Lower lobe of right lung (tissue), 2 donors: ENCODE measurements at regions not wholly inside any gene's neighbourhood (a gene's known extent, or its start where the extent isn't known, plus 50 kb on each side); places are given as distances from the start of the nearest gene placed in this dataset.

Experiments
- ATAC-seq, 2 donors: fragments of 200-7000 bp; cut with Tn5 transposase; one replicate each; pipeline ENCODE4 v1.9.1; 2020 to 2022; ENCODE audit warnings: mild to moderate bottlenecking in 2 of 2, moderate library complexity in 2 of 2
- DNase-seq: peaks from one replicate; pipeline ENCODE4 v3.0.0-alpha.2; 2020
- H3K27ac ChIP-seq: fragments of 200-600 bp; one replicate; pipeline ENCODE4 v1.8.0; 2022
- H3K27me3 ChIP-seq: fragments of 200-600 bp; one replicate; pipeline ENCODE4 v1.8.0; 2022; ENCODE audit warnings: low read depth
- H3K36me3 ChIP-seq: fragments of 200-600 bp; one replicate; pipeline ENCODE4 v1.8.0; 2022; ENCODE audit warnings: mild to moderate bottlenecking
- H3K4me1 ChIP-seq: fragments of 200-600 bp; one replicate; pipeline ENCODE4 v1.8.0; 2022
- H3K4me3 ChIP-seq: fragments of 200-600 bp; one replicate; pipeline ENCODE4 v1.8.0; 2022; ENCODE audit warnings: mild to moderate bottlenecking
- H3K9me3 ChIP-seq: fragments of 200-600 bp; one replicate; pipeline ENCODE4 v1.8.0; 2022
- CTCF ChIP-seq: fragments of 200-600 bp; IDR thresholded peaks from one replicate; pipeline ENCODE4 v1.8.0; 2022; ENCODE audit warnings: antibody characterized with exemption, mild to moderate bottlenecking
- intact Hi-C: fragments of 100-400 bp; cut with DNase I; formaldehyde crosslinking; loops from one replicate; pipeline ENCODE4 v1.11.0; 2022
- donor health status: DM: no; HTN: yes; CAD: no; lungs with severe emphysema.

- DNase-seq: no peak
- no peak overlapping the region for H3K4me3 ChIP-seq
- no peak for ATAC-seq
These were observed 128.2 kb upstream of the TMEM161B start for GRCh38 chr5:88396751-88397281.

DNA sequence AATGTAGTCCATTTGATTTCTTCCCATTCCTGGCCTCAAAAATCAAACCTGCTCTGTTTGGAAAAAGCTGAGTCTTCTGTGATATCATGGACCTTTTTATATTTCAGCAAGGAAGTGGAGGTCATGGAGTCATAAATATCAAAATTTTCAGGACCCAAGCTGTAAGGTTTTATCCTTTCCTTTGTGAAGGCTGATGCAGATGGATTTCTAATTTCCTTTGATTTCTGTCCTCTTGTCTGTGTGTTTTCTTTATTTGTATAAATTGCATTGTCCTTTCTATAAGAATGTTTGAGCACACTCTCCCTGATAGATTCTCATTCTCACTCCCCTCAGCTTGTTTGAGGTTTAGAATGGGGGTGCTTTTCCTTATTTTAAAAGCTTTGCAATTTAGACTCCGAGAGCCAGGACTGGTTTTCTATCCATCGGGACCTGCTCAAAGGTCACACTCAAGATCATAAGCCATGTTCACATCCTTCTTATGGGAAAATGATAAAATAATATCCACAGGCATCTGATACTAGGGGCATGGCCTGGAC, 127.4 kb upstream of the TMEM161B start:
- H3K9me3 ChIP-seq: no peaks in the 10 kb centered on the region
- no peak overlapping the region for H3K27ac ChIP-seq
- no peak overlapping the region for H3K4me3 ChIP-seq
- DNase-seq (no peak), ATAC-seq (no peak)
- H3K4me1 ChIP-seq: no peaks in the 10 kb centered on the region
- no peaks in the 10 kb centered on the region for H3K36me3 ChIP-seq
- no peak for TF ChIP-seq CTCF
- intact Hi-C loops: no loop called here
- H3K27me3 ChIP-seq: no peaks in the 10 kb centered on the region

More at GRCh38 chr5:88396751-88397281, 128.2 kb upstream of the TMEM161B start:
- TF ChIP-seq CTCF: no peak
- Histone ChIP-seq H3K36me3 (no peaks in the 10 kb centered on the region), H3K27ac (no peak overlapping the region), H3K4me1 (no peaks in the 10 kb centered on the region), H3K9me3 (no peaks in the 10 kb centered on the region), H3K27me3 (no peaks in the 10 kb centered on the region)
- intact Hi-C loops: no loop called here

DNA sequence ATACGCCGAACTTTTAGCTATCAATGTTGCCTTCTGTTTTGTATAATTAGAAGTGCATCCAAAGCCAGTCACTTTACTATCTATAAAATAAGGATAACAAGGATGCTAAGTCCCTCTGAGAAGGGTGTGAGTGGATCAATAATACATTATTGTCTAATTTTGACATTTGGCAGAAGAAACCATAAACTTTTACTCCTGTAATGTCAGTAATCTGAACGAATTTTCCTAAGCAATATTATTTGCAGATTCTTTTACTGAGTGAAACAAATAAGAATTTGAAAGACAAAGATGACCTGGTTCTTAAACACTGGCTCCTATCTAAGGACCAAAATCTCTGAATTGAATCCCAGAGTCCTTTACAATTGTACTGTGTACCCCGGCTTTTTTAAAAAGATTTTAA, 126.6 kb upstream of the TMEM161B start:
- no peak for TF ChIP-seq CTCF
- Histone ChIP-seq H3K27me3 (no peaks in the 10 kb centered on the region), H3K4me3 (no peak overlapping the region), H3K9me3 (no peaks in the 10 kb centered on the region), H3K36me3 (no peaks in the 10 kb centered on the region), H3K4me1 (no peaks in the 10 kb centered on the region), H3K27ac (no peak overlapping the region)
- intact Hi-C loops: no loop called here
- ATAC-seq (no peak), DNase-seq (no peak)

DNA sequence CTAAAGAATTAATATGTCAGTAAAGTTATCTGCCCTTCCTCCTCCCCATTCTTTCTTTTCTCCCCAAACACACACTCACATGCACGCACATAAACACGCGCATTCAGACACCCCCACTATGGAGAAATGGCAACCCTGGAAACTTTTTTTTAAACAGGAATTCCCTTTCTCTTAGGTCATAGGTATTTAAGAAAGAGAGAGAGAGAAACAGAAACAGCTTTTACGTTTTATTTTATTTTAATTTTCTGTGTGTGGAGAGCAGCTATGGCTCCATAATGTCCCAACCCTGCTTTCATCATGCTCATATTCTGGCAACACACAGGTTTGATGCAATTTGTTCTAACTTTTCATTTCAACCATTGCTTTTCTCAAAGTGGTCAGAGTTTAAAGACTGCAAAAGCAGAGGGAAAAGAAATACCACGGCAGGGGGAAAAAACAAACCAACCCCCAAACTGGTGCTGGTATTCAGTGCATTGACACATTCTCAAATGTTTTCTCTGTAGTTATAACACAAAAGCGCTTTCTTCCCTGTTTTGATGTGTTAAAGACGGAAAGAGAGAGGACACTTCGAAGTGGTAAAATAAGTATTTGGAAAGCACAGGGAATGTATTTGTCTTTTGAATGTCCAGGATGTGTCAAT, 126.0 kb upstream of the TMEM161B start:
- no peaks in the 10 kb centered on the region for H3K27me3 ChIP-seq
- no peak for TF ChIP-seq CTCF
- H3K36me3 ChIP-seq: no peaks in the 10 kb centered on the region
- DNase-seq: no peak
- no peaks in the 10 kb centered on the region for H3K4me1 ChIP-seq
- no peak overlapping the region for H3K4me3 ChIP-seq
- intact Hi-C loops: no loop called here
- H3K9me3 ChIP-seq: no peaks in the 10 kb centered on the region
- H3K27ac ChIP-seq: no peak overlapping the region
- no peak for ATAC-seq

DNA sequence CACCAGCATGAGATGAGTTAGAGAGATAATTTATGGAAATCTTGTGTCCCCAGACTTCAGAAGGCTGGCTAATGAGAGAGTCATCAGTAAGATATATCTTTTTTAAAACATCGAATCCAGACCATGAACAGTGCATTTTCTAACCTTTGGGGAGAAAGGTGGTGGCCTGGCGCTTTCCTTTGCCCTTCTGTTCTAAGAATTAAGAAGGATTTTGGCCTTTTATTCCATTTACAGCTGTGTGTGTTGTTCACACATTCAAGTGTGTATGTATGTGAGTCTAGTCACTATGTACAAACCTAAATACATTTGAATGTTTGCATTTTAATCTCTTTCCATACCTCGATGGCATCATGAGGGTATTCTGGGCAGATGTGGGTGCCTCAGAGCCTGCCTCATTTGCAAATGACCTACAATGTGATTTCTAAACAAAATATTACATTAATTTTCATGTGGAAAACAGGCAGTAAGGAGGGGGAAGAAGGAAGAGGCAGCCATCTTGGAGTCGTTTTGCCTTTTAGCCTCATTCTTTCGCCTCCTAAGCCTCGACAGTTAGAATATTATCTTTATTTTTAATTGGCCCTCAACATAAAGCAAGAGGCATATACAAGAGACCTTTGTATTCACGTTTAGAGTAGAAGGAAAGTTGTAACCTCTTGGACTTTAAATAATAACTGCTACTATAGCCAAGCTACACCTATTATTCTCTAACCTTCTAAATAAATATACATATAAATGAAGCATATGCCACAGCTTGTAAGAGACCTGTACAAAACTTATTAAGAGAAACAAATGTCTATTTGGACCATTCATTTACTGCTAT, 125.3 kb upstream of the TMEM161B start:
- H3K9me3 ChIP-seq: no peaks in the 10 kb centered on the region
- H3K27me3 ChIP-seq: no peaks in the 10 kb centered on the region
- no peak for TF ChIP-seq CTCF
- H3K36me3 ChIP-seq: no peaks in the 10 kb centered on the region
- H3K27ac ChIP-seq: no peak overlapping the region
- H3K4me3 ChIP-seq: no peak overlapping the region
- ATAC-seq (no peak), DNase-seq (no peak)
- intact Hi-C loops: no loop called here
- no peaks in the 10 kb centered on the region for H3K4me1 ChIP-seq
